HepG2 (cell line): ENCODE measurements at regions not wholly inside any gene's neighbourhood (a gene's known extent, or its start where the extent isn't known, plus 50 kb on each side); places are given as distances from the start of the nearest gene placed in this dataset.
"Not testable (repeated sequence)": the region's sequence is repeated elsewhere in the genome, so short reads cannot be mapped to it uniquely, and the experiment has no call there.

Experiments used
- ATAC-seq: fragments of 200-7000 bp; cut with Tn5 transposase; 3 replicates; pipeline ENCODE4 v1.9.1; 2020; ENCODE audit warnings: mild to moderate bottlenecking, moderate library complexity
- BruUV-seq: library from RNA; stranded (reverse); fragments of 400-500 nt; replicated peaks from 2 replicates; lab custom pipeline; 2021; lab: Mats Ljungman, UMichigan
- CTCF ChIA-PET: fragments of 300-600 bp; formaldehyde crosslinking; extraction: SDS; loops from one replicate; lab custom pipeline; 2021; ENCODE audit warnings: low total read pairs, inconsistent platforms, low intra/inter-chr PET ratio; lab: Yijun Ruan, JAX
- POLR2A ChIA-PET: fragments of 350-600 bp; sonication (Branson Sonifier 250); formaldehyde crosslinking; loops from one replicate; lab custom pipeline; 2020; ENCODE audit warnings: antibody characterized with exemption, inconsistent platforms; lab: Yijun Ruan, JAX
- DNase-seq: peaks from one replicate; pipeline ENCODE4 v3.0.0-alpha.2; 2015; ENCODE audit warnings: low spot score
- FAIRE-seq: peaks from 3 replicates; lab custom pipeline; 2011; peaks lifted over from hg19 to GRCh38; lab: Jason Lieb, UNC
- H2AFZ ChIP-seq: one replicate; pipeline ENCODE4 v1.6.1; 2011; ENCODE audit warnings: low read length, inconsistent platforms
- H3K27ac ChIP-seq: fragments of 300-600 bp; 3 replicates; pipeline ENCODE4 v1.8.0; 2011; ENCODE audit warnings: mixed run types, mild to moderate bottlenecking, mixed read lengths, low read length, inconsistent platforms; ENCODE audit not compliant: insufficient read depth; ENCODE audit errors: extremely low read length
- H3K27me3 ChIP-seq, 2 experiments: fragments of 200-600 bp in 1 of 2; 2 replicates in 1 of 2; 3 replicates in 1 of 2; pipeline versions ENCODE4 v1.6.0 to v1.8.0; 2011; ENCODE audit warnings: low read length in 2 of 2, mild to moderate bottlenecking in 2 of 2, moderate library complexity in 2 of 2, inconsistent platforms in 1 of 2; ENCODE audit not compliant: insufficient read depth in 2 of 2, control insufficient read depth in 1 of 2
- H3K36me3 ChIP-seq, 2 experiments: fragments of 200-600 bp in 1 of 2; replicated peaks in 1 of 2; 2 replicates in 1 of 2; 3 replicates in 1 of 2; pipeline versions ENCODE4 v1.5.1 to v1.8.0; 2011; ENCODE audit warnings: low read length in 2 of 2, inconsistent platforms in 1 of 2; ENCODE audit not compliant: insufficient read depth in 2 of 2, control insufficient read depth in 1 of 2
- H3K4me1 ChIP-seq: 2 replicates; pipeline ENCODE4 v1.5.1; 2012; ENCODE audit warnings: low read length, inconsistent platforms; ENCODE audit not compliant: insufficient read depth
- H3K4me2 ChIP-seq: 2 replicates; pipeline ENCODE4 v1.6.0; 2011; ENCODE audit warnings: low read depth, low read length, inconsistent platforms
- H3K4me3 ChIP-seq, 3 experiments: fragments of 200-600 bp in 1 of 3; sonication (generic), shearing (Covaris generic) in 1 of 3; replicated peaks in 1 of 3; 2 replicates each; pipeline ENCODE4 v1.5.1; 2011 to 2016; ENCODE audit warnings: low read length in 3 of 3, inconsistent platforms in 2 of 3, low read depth in 2 of 3, mild to moderate bottlenecking in 2 of 3, control low read depth in 1 of 3, mixed read lengths in 1 of 3; ENCODE audit not compliant: insufficient read depth in 1 of 3
- H3K79me2 ChIP-seq: one replicate; pipeline ENCODE4 v1.6.1; 2011; ENCODE audit warnings: low read length, inconsistent platforms; ENCODE audit not compliant: insufficient read depth
- H3K9ac ChIP-seq: 2 replicates; pipeline ENCODE4 v1.6.0; 2011; ENCODE audit warnings: mild to moderate bottlenecking, low read depth, low read length, inconsistent platforms; ENCODE audit not compliant: insufficient read depth
- H3K9me3 ChIP-seq: 2 replicates; pipeline ENCODE4 v1.5.1; 2012; ENCODE audit warnings: mild to moderate bottlenecking, low read length
- H4K20me1 ChIP-seq: 2 replicates; pipeline ENCODE4 v1.6.0; 2011; ENCODE audit warnings: inconsistent platforms, mild to moderate bottlenecking, low read length, moderate library complexity; ENCODE audit not compliant: insufficient read depth
- MED1 ChIP-seq: sonication (generic); formaldehyde crosslinking; IDR thresholded peaks from 2 replicates; pipeline ENCODE4 v1.4.0; 2020; ENCODE audit warnings: missing genetic modification reagents
- MIER2 ChIP-seq: IDR thresholded peaks from 2 replicates; pipeline ENCODE4 v1.6.1; 2016; ENCODE audit warnings: missing biosample characterization, missing genetic modification reagents
- NFRKB ChIP-seq: fragments of 450-650 bp; IDR thresholded peaks from 2 replicates; pipeline ENCODE4 v1.6.1; 2017
- YEATS4 ChIP-seq: sonication (generic); formaldehyde crosslinking; IDR thresholded peaks from 2 replicates; pipeline ENCODE4 v1.4.0; 2020; ENCODE audit warnings: missing genetic modification reagents, borderline replicate concordance
- ZFP36L1 ChIP-seq: sonication (generic); formaldehyde crosslinking; IDR thresholded peaks from 2 replicates; pipeline ENCODE4 v1.8.0; 2022; ENCODE audit warnings: mild to moderate bottlenecking, missing genetic modification reagents, moderate library complexity
- ZMAT3 ChIP-seq: sonication (generic); formaldehyde crosslinking; conservative IDR thresholded peaks from 2 replicates; pipeline ENCODE4 v1.7.0; 2021; ENCODE audit warnings: missing genetic modification reagents
- ZNF496 ChIP-seq: sonication (generic); formaldehyde crosslinking; IDR thresholded peaks from 2 replicates; pipeline ENCODE4 v1.8.1; 2023; ENCODE audit warnings: mild to moderate bottlenecking, moderate library complexity, missing genetic modification reagents; ENCODE audit not compliant: insufficient replicate concordance
- ZSCAN25 ChIP-seq: sonication (generic); formaldehyde crosslinking; IDR thresholded peaks from 2 replicates; pipeline ENCODE4 v1.8.0; 2022; ENCODE audit warnings: mild to moderate bottlenecking, missing genetic modification reagents
- WGBS: methylation state at CpG from one replicate; pipeline ENCODE4 v1.1.6; 2017; ENCODE audit warnings: low lambda C conversion rate; 5-methylcytosine and 5-hydroxymethylcytosine counted together
- in situ Hi-C: cut with HindIII; loops from 2 replicates; pipeline ENCODE4 v1.10.0; 2017; ENCODE audit warnings: low pct_unique_long_range_greater_than_20kb; ENCODE audit not compliant: extremely low pct_ligation_motif_present
- intact Hi-C: fragments of 100-400 bp; cut with micrococcal nuclease; formaldehyde crosslinking; loops from one replicate; pipeline ENCODE4 v1.10.0; 2022; ENCODE audit not compliant: unreplicated experiment

- ATAC-seq, H4K20me1 ChIP-seq, H2AFZ ChIP-seq, H3K27me3 ChIP-seq, H3K4me3 ChIP-seq, in situ Hi-C loops, intact Hi-C loops, BruUV-seq, H3K9ac ChIP-seq, H3K4me1 ChIP-seq, H3K27ac ChIP-seq, H3K79me2 ChIP-seq, DNase-seq, H3K36me3 ChIP-seq, H3K9me3 ChIP-seq, POLR2A ChIA-PET, CTCF ChIA-PET, FAIRE-seq, H3K4me2 ChIP-seq: not testable (repeated sequence)
- WGBS, result 0% methylated on average over 3 of the region's 3 CpGs
Measured at GRCh38 chr3:94377863-94378262, 315.0 kb downstream of the NSUN3 start.

- no peaks in the 10 kb centered on the region for H3K9me3 ChIP-seq
- no peaks in the 10 kb centered on the region for H3K4me1 ChIP-seq
- intact Hi-C loops (no loop called here), in situ Hi-C loops (no loop called here)
- FAIRE-seq, result no peak
- ATAC-seq, result no peak
- H2AFZ ChIP-seq, result no peak overlapping the region
- no peak overlapping the region for H3K4me2 ChIP-seq
- H3K36me3 ChIP-seq, result no peaks in the 10 kb centered on the region
- no peak overlapping the region for H3K4me3 ChIP-seq
- no peaks in the 10 kb centered on the region; a peak in 1 of 5 replicates for H3K27me3 ChIP-seq
- no peaks in the 10 kb centered on the region for H3K79me2 ChIP-seq
- ChIA-PET POLR2A (no interaction called here), CTCF (no interaction called here)
- no TSS peak for BruUV-seq
- WGBS, result 0% methylated on average over 1 of the region's 1 CpG
- no peak overlapping the region for H3K27ac ChIP-seq
- TF ChIP-seq ZNF496 (no peak), ZMAT3 (CRISPR knock-in tag) (no peak), YEATS4 (CRISPR knock-in tag) (no peak), ZSCAN25 (CRISPR knock-in tag) (no peak), ZFP36L1 (no peak), NFRKB (no peak), MED1 (CRISPR knock-in tag) (no peak), MIER2 (CRISPR knock-in tag) (no peak)
- no peak overlapping the region for H3K9ac ChIP-seq
- no peak for DNase-seq
- no peaks in the 10 kb centered on the region for H4K20me1 ChIP-seq
Measured at GRCh38 chr3:94378322-94378721, 315.5 kb downstream of the NSUN3 start.
